Activated CD4-positive, alpha-beta T cell treated with anti-CD3 and anti-CD28 coated beads, Interleukin-2, amount 50 U/mL, for 24 hours (primary cell): ENCODE measurements at regions not wholly inside any gene's neighbourhood (a gene's known extent, or its start where the extent isn't known, plus 50 kb on each side); places are given as distances from the start of the nearest gene placed in this dataset.
"Not testable (repeated sequence)": the region's sequence is repeated elsewhere in the genome, so short reads cannot be mapped to it uniquely, and the experiment has no call there.

Source experiments
- DNase-seq, 2 donors: peaks; one replicate each; pipeline ENCODE4 v3.0.0-alpha.2; 2020; ENCODE audit warnings: low read depth in 1 of 2, low spot score in 1 of 2

DNA sequence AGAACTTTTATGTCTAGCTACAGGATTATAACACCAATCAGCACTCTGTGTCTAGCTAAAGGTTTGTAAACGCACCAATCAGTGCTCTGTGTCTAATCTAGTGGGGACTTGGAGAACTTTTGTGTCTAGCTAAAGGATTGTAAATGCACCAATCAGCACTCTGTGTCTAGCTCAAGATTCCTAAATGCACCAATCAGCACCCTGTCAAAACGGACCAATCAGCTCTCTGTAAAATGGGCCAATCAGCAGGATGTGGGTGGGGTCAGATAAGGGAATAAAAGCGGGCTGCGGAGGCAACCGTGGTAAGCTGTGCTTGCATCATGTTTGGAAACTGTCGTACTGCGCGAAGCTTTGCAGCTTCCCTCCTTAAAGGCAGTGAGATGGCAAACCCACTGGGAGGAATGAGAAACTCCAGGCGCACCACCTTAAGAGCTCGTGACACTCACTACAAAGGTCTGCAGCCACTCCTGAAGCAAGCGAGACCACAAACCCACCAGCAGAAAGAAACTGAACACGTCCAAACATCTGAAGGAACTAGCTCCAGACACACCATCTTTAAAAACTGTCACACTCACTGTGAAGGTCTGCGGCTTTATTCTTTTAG is 112.1 kb upstream of the DUSP22 start:
- DNase-seq, result not testable (repeated sequence)

DNA sequence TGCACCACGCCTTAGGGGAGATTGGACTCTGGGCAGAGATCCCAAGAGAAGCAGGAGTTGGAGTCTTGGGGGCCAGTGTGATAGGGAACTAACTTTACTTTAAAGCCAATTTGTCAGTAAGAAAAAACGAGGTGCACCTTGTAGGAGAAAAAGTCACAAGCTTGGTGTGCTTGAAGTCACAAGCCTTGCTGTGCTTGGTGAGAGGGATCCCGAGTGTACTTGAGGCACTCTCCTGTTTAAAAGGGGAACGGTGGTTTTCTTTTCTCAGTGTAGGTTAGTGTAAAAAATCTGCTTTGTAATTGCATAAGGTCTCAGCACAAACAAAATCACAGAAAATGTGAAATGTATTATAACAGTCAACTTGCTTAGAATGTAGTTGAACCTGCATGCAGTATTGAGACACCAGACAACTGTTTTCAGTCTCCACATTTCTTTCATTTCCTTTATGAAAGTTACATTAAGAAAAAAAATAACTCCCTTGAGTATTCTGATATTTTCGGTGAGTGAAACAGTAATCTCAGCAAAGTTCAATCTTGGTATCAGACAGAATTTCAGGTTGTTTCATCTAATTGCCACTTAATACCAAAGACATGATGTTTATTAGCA is 111.1 kb upstream of the DUSP22 start:
- DNase-seq, result no peak

DNA sequence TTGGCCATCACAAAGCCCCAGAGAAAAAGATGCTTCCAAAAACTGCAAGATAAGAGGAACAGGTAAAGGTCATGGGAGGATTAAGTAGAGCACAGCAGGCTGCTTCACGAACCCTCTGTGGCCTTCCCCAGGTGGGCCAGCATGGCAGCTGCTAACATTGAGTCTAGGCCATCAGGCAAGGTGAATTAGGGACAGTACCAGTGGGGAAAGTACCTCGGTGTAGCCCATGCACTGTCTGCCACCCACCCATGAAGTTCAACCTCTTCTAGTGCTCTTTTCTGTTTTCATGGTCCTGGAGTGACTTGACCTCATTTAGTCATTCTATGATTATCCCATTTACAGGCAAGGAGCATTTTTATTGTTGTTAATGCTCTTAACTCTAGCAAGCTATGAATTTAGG is 108.6 kb upstream of the DUSP22 start:
- no peak for DNase-seq

DNA sequence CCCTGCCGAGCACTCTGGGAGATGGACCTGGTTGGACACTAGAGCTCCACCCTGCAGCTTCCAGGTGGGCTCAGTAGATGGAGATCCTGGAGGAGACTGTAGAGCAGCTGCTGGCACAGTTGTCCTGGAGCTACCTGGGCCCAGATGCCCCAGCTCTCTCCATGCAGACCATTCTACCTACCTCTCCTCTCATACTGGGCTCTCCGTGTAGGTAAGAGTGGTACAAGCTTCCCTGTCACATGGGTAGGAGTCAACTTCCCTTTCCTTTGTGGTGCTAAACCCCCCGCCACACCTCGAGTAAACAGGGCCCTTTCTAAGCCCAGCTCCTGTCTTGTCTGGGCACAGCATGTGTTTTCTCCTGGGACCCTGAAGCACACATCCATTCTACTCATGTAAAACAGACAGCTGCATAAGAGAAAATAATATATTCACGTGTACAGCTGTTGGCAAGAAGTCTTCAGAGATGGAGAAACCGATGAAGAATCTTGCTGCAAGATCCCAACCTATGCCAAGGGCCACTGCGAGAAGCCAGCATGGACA is 108.1 kb upstream of the DUSP22 start:
- no peak for DNase-seq

DNA sequence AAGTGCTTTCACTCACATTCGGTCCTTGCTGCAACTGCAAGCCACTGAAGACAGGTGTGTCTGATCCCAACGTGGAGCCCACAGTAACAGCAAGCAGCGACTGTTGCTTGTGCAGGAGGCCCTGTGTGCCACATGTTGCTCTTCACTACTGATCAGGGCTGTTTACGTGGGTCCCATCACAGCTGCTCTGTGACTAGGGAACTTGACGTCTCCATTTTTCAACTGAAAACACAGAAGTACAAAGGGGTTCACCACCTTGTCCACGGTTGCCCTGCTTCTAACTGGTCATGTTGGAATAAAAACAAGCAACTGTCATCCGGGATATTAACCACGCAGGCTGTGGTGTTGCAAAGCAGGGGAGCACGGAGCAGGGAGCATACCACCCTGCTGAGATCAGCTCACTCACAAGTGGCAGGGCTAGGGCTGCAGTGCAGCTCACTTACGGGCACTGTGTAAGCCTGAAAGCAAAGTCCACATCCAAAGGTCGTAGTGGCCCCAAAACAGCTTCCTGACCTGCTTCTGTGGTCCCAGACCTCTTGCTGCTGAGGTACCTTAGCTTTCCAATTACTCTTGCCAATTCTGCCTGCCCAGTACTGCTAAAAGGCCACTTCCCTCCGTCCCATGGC is 105.8 kb upstream of the DUSP22 start:
- DNase-seq, result no peak

DNA sequence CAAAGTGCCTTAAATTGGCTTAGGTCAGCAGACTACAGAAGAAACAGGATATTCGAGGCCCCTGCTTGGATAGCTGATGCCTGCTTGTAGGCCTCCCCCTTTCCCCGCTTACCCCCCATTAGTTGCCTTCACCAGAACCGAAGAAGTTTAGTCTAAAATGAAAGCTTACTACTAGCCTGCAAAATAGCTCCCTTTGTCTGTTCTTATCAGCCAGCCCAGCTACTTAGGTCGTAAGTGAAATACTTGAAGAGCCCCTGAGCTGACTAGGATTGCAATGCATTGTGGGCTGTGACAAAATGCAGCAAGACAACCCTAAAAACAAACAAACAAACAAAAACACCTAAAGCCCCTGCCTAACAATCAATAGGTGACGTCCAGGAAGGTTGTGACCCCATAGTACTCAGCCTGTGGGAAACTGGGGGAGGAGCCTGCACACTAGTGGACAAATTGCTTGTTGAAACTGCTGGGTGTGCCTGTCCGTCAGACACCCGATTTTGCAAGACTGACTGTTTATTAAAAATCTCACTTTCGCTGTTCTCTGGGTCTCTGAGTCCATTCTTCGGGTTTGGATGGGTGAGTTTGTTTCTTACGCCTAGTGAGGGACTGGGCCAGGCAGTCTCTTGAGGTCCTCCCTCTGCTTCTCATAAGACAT is 105.0 kb upstream of the DUSP22 start:
- DNase-seq, result no peak

DNA sequence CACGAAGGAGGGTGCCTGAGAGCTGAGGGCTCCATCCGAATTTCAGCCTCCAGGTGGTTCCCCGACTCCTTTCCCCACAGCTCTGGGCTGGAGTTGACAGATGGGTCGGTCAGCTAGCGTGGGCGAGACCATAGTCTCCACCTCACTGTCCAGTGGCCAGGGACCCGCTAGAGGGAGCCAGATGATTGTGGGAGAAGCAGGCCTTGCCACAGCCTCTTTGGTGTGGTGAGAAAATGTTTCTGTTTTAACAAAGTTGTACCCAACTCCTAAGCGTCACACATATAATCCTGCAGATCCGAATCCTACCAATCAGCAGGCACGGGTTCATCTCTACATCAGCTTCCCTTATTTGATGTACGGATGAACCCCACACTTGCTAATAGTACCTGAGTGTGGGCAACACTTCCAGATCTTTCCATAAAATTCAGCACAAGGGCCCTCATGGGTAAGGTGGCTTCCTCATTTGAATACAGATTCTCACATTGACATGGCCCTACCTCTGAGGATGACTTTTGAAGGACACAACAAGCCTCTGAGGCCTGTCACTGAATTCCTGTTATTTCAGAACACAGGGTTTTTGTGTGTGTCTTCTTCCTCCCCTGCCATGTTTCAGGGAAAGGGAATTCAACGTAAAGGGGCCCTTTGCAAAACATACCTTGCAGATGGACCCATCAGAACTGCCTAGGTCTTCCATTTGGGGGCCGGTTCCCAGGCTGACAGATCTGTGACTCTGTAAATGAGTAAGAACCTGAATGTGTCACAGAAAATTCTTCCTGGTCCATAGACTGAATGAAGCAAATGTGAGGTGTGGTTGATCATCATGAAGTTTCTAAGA is 103.2 kb upstream of the DUSP22 start:
- peak; percentile 40 to 74 for DNase-seq

DNA sequence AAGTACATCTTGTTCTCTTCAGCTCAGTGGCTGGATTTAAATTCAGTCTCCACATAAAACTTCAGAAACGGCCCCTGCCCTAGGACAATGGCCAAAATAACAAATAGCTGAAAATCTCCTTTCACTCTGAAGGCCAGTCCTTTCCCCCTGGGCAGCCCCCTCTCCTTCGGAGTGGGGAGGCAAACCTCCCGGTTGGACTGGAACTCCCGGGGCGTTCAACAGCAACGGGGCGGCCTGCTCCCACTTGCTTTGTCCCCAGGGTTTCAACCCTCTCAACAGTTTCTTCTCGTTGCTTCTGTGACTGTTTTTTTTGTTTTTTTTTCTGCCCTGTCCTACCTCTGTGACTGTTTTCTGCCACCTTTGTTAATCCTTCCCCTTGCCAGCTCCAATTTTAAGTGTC is 102.6 kb upstream of the DUSP22 start:
- no peak for DNase-seq

DNA sequence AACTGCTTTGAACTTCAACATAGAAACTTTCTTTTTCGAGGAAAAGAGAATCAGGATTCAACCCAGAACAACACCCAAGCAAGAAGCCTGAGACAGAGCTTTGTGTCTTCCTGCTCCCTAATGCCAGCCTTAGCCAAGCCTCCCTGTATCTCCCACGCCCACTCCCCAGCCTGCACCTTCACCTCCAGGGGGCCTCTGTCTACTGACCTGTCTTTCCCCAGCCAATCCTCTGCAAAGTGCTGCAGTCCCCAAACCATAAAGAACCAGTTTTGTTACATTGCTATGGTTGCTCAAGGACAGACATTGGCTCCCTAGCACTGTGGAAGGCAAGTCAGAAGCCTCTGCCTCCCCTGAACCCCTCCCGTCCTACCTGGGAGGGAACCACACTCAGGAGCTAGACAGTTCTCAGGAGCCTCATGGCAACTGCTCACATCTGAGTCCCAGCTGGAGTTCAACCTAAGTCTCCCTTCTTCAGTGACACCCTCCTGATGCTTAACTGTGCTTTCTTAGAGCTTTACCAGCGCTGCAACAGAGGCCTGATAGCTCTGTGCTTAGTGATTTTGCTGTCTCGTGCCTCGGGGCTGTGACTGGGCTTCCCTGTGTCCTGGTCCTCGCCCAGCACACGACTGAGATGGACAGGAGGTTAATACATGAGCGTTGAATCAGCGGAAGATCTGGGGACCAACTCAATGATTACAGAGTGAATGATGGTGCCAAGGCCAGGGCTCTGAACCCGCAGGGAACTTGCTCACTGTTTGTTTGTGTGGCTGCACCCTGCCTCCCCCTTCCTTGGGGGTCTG is 101.5 kb upstream of the DUSP22 start:
- DNase-seq, result no peak

DNA sequence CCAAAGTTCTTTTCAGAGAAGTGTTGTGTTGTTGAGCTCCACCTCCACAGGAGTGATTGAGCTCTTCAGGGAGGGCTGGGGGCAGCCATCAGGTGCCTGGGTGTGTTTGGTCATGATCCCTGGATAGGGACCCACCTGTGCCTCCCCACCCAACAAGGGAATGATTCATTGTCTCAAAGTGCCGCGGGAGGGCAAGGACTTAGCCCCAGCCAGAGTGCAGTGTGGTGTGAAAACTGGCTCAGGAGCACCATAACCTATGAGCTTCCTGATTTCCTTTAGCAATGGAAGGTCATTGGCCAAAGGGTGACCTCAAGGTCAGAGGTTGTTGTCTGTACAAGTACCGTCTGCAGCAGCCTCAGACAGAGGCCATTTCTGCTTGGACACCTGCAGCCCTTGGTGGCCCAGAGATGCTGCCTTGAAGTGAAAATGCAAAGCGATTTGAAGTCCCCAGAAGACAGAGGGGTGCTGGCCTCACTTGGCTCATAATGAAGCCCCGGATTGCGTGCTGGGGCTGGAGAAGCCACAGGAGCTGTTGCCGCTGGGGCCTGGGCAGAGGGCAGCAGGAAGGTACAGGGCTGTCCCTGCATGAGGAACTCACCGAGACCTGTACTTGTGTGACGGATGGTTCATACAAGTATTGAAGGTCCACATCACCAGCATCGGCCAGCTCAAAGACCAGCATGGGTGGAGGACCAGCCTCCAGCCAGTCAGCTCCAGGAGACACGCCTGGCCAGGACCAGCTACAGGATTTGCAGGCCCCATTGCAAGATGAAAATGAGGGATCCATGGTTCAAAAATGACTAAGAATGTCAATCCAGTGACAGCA is 100.6 kb upstream of the DUSP22 start:
- no peak for DNase-seq

DNA sequence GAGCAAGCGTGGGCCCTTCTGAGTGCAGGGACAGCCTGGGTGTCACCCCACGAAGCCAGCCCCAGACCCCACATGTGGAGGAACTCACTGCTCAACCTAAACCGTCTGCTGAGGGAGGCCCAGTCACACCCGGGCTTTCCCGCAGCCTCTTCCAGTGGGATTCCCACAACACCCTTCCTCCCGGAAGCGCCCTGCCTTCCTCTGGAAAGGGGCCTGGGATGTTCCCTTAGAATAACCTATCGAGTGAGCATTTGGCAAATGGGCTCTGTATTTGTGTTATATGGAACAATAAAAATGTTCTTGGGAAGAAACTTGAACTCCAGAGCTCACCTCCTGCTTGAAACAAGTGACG is 100.0 kb upstream of the DUSP22 start:
- no peak for DNase-seq

DNA sequence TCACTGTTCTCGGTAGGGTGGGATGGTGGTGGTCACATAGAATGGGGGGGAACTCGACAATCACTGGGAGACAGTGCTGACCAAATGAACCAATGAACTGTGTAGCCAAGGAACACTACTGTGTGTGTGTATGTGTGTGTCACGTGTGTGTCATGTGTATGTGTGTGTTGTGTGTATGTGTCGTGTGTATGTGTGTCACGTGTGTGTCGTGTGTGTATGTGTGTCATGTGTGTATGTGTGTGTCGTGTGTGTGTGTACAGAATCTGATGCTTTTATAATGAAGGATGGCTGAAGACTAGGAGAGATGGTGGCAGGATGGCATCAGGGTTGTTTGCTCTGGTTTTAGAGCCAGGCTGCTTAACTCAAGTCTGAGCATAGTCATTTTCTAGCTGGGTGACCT is 99.1 kb upstream of the DUSP22 start:
- no peak for DNase-seq

DNA sequence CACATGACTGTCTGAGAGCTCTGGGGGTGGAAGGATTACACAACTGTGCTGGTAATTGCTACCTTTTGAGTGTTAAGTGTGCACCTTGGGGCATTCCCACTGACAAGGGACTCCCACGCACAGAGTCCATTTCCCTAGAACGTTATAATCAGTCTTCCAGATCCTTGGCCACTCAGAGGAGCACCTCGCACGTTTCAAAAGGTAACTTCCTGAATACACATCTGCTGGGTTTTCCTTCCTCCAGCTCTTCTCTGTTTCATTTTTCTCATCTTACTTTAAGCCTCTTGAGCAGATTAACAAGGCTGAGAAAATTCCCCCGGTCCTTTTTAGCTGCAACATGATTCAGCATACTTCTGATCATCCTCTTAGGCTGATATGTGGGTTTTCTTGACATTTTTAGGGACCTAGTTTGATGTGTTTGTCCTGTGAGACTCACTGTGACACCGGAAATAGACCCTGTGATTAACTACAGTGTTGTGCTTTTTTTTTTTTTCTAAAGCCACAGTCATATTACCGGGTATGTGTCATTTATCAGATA is 98.4 kb upstream of the DUSP22 start:
- peak in 1 of 2 donors; percentile 53 for DNase-seq

DNA sequence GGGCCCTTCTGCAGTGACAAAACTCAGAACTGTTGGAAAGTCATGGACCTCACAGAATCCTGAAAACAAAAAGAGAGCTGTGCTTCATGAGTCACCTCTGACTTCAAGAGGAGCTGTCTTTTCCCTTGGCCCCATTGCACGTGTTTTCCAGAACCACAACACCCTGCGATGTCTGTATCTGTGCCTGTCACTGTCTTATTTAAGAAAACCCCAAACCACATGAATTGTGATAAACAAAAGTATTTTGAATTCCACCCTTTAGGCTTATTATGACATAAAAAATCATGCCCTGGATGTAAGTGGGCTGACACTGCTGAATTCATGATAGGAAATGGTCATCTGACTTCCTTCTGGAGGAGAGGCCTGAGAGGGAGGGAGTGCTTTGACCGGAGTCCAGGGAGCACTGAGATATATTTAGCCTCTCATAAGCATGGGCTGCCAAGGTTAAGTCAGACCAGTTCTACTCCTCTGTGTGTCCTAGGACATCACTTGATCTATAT is 96.4 kb upstream of the DUSP22 start:
- peak in 1 of 2 donors; percentile 72 for DNase-seq

DNA sequence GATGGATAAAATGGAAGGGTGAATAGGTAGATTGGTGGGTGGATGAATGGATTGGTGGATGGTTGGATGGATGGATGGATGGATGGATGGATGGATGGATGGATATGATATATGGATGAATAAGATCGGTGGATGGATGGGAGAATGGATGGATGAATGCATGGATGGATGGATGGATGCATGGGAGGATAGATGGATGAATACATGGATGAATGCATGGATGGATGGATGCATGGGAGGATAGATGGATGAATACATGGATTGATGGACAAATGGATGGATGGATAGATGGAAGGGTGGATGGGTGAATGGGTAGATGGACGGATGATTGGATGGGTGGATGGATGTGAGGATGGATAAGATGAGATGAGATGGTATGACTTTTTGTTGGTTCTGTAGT is 95.7 kb upstream of the DUSP22 start:
- DNase-seq, result no peak

DNA sequence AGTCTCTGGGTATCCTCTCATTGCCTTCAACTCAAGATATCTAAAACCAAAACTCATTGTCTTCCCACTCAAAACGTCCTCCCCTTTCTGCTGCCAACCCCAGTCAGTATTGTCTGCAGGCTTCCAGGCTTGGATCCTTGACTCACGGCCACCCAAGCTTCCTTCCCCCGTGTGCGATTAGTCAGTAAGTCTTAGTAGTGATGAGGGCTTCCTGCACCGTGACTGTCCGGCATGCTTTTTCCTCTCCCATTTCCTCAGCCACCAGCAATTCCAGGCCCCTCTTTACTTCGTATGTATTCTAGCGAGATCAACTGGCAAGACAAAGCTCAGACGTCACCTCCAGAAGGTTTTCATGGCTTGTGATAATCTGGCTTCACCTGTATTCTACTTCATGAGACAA is 88.6 kb upstream of the DUSP22 start:
- no peak for DNase-seq

DNA sequence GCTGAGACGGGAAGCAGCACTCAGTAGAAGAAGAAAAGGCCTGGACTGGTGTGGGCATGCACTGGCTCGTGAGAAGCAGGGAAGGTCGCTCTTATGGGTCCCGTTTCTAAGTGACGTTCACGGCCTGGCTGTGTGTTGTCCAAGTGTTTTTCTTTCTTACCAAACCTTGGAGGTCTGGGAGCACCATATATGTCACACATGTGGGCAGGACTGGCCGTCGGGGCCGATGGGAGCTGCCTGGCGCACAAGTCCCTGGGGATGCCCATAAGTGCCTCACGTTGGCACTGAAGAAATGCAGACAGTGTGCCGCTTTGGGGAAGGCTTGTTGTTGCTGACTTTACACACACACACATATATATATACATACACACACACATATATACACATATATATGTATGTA is 86.0 kb upstream of the DUSP22 start:
- no peak for DNase-seq

DNA sequence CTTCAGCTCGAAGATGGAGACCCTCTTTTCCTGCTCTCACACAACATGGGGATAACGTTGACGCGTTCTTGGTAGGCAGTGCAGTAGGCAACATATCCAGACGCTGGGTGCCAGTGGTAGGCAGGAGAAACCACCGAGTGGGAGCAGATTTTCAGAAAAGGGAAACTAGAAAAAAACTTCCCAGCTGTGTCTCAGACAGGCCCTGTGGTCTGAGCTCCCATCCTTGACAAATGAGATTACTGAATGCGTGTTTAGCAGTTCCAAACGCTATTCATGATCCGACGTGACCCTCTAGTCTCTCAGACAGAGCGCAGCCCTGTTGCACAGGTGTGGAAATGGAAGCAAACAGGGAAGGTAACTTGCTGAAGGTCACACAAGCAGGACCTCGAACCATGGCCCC is 83.9 kb upstream of the DUSP22 start:
- DNase-seq, result no peak

DNA sequence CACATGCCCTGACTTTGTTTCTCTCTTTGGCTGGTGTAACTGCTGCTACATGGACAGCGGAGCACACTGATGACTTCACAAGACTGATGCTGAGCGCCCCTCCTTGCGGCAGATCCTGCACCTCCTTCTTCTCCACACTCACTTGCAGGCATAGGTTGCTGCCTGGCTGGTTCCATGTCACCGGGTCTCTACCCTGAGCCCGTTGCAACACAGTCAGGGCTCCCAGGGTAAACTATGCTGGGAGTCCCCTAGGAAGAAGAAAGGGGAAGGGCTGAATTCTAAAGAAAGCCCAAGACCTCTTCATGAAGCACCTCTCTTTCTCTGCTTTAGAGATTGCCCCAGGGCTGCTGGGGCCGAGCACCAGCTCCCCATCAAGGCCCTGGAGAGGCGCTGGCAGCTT is 83.3 kb upstream of the DUSP22 start:
- no peak for DNase-seq
